Prostate gland (tissue), 2 donors: ENCODE measurements at regions not wholly inside any gene's neighbourhood (a gene's known extent, or its start where the extent isn't known, plus 50 kb on each side); places are given as distances from the start of the nearest gene placed in this dataset.

Experiments
- CTCF ChIP-seq, 4 experiments: fragments of 200-600 bp in 2 of 4; fragments of 450-650 bp in 2 of 4; sonication (generic) in 2 of 4; IDR thresholded peaks; 1 replicate in 3 of 4; 2 replicates in 1 of 4; pipeline ENCODE4 v1.5.1; 2016 to 2019; ENCODE audit warnings: antibody characterized with exemption in 4 of 4, mild to moderate bottlenecking in 2 of 4, moderate library complexity in 2 of 4
- POLR2A ChIP-seq: fragments of 450-650 bp; IDR thresholded peaks from one replicate; pipeline ENCODE4 v1.6.1; 2016; ENCODE audit warnings: antibody characterized with exemption, mild to moderate bottlenecking
- POLR2AphosphoS5 ChIP-seq: sonication (generic); formaldehyde crosslinking; IDR thresholded peaks from one replicate; pipeline ENCODE4 v1.6.1; 2017; ENCODE audit warnings: antibody characterized with exemption

GRCh38 chr12:83386527-83387264 lies 700.0 kb downstream of the TMTC2 start:
- TF ChIP-seq CTCF (IDR thresholded peaks at IDR 0.05) (no peak), POLR2A (no peak), POLR2AphosphoS5 (no peak)
